ENCODE measurements at regions not wholly inside any gene's neighbourhood (a gene's known extent, or its start where the extent isn't known, plus 50 kb on each side); places are given as distances from the start of the nearest gene placed in this dataset.

DNA sequence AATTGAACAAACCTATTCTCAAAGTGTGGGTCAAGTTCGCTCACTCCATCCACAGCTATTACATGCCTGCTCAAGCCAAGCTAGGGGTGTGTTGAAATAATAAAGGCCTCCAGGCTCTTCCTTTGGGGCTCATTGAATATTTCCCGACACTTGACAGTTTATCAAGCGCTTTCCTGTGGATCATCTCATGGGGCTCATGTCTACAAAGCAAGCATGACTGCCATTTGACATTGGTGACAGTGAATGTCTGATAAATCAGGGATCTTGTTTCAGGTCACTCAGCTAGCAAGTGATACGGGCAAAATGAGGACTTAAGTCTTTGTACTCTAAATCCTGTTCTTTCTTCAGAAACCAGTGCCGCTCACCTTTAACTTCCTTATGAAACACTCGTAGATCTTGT is 542.6 kb downstream of the TOX3 start:
- DNase-seq (ENCODE audit: insufficient read length, low spot score) (no peak), FAIRE-seq (no peak)
- TF ChIP-seq, protein P1, sequence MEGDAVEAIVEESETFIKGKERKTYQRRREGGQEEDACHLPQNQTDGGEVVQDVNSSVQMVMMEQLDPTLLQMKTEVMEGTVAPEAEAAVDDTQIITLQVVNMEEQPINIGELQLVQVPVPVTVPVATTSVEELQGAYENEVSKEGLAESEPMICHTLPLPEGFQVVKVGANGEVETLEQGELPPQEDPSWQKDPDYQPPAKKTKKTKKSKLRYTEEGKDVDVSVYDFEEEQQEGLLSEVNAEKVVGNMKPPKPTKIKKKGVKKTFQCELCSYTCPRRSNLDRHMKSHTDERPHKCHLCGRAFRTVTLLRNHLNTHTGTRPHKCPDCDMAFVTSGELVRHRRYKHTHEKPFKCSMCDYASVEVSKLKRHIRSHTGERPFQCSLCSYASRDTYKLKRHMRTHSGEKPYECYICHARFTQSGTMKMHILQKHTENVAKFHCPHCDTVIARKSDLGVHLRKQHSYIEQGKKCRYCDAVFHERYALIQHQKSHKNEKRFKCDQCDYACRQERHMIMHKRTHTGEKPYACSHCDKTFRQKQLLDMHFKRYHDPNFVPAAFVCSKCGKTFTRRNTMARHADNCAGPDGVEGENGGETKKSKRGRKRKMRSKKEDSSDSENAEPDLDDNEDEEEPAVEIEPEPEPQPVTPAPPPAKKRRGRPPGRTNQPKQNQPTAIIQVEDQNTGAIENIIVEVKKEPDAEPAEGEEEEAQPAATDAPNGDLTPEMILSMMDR (IDR thresholded peaks at IDR 0.05; ENCODE audit: insufficient read depth, missing control alignments): no peak

DNA sequence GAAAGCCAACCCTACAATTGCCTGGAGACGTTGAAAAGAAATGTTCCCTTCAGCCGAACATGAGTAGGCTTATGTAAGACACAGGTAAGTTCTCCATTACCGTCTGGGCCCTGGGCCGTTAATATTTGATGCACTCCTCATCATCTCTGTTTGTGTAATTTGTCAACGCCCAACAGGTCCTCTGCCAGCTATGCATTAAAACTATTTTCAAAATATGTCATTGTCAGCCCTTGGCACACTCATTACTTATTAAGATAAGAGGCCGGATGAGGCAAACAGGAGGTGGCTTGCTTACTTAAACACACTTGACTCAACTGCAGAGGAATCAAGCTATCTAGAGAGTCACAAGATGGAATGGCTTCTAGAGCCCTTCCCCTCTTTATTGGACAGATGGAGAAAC is 544.9 kb downstream of the TOX3 start:
- FAIRE-seq: no peak
- DNase-seq (ENCODE audit: insufficient read length, low spot score): no peak
- TF ChIP-seq, protein P1 (IDR thresholded peaks at IDR 0.05; ENCODE audit: insufficient read depth, missing control alignments): no peak

DNA sequence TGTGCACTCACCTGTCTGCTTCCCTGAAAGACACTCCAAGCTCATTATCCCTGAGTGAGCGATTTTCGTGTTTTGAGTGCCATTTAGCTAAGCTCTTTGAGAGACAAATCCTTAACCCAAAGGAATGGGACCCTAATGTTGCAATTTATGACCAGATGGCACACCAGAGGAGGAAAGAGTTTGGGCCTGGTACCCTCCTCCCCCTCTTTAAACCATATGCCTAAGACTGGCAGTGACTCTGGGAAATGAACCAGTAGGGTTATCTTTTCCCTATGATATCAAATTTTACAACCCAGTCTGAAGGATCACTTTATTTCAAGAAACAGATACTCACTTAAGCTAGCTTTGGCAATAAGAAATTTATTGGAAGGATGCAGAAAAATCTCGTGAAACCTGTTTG is 550.4 kb downstream of the TOX3 start:
- DNase-seq (ENCODE audit: insufficient read length, low spot score) (no peak), FAIRE-seq (no peak)
- TF ChIP-seq, protein P1 (IDR thresholded peaks at IDR 0.05; ENCODE audit: insufficient read depth, missing control alignments): no peak

DNA sequence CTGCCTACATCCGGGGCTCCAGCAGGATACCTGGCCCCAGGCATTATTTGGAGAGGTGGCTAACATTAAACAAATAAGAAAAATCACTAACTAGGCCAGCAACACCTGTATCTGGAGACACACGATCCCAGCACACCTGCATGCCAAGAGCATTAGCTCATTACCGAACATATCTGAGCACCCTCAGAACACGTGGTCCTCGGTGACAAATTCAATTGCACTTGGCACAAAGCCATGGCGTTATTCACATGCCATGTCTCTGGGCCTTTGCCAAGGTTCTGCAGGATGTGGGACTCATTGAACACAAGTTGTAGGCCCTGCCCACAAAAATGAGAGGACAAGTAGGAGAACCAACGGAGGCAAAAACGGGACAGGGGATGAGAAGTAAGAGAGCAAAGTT is 552.3 kb downstream of the TOX3 start:
- DNase-seq (ENCODE audit: insufficient read length, low spot score): no peak
- no peak for FAIRE-seq
- TF ChIP-seq, protein P1 (IDR thresholded peaks at IDR 0.05; ENCODE audit: insufficient read depth, missing control alignments): no peak

DNA sequence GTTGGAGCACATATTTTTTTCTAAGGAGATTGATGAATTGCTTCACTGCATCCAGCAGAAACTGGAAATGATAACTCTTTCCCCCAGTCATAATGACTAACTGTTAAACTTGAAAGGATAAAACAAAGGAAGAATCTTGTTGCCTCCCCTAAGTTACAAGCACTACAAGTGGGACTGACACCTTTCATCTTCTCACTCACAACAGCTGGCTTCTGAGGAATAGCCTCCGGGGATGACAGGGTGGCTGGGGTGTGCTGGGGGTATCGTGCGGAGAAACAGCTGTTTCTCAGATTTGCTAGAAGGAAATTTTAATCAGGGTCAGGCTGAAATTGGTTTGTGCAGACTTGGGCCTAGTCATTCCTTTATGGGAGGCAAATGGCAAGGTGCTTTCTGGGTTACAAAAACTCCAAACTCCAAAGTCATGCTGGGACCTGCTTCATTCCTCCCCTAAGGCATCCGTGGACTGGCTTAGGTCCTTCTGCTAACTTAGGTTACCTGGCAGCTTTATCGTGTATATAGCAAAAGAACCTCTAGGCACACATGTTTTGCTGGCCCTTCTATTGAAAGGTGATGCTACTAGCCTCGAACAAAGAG is 557.2 kb downstream of the TOX3 start:
- FAIRE-seq (no peak), DNase-seq (ENCODE audit: insufficient read length, low spot score) (no peak)
- TF ChIP-seq, protein P1 (IDR thresholded peaks at IDR 0.05; ENCODE audit: insufficient read depth, missing control alignments): no peak

DNA sequence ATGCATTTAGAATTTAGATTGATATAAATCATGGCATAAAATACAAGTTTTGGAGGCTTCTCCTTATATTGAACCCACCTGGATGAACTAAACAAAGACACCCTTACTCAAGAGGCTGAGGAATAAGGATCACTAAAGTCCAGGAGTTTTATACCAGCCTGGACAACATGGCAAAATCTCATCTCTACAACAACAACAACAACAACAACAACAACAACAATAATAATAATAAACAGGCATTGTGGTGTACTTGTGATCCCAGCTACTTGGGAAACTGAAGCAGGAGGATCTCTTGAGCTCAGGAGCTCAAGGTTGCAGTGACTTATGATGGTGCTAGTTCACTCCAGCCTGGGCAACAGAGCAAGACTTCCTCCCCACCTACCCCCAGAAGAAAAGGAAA is 558.0 kb downstream of the TOX3 start:
- TF ChIP-seq, protein P1 (IDR thresholded peaks at IDR 0.05; ENCODE audit: insufficient read depth, missing control alignments): no peak
- no peak for FAIRE-seq

DNA sequence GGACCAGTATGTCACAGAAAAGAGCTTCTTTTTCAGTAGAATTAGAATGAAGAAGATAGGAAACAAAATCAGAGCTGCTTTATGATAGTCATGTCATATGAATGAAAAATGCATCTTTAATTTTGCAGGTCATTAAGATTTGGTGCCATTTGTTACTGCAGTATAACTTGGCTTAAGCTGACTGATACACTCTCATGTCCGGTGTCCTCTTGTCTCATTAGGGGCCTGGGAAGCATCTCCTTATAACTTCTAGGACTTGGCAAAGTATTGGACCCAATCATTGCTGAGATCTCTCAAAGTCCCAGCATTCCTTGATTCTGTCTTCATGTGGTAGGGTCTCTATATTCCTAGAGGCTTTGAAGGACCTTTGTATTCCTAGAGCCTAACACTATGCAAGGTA is 559.4 kb downstream of the TOX3 start:
- FAIRE-seq: no peak
- TF ChIP-seq, protein P1 (IDR thresholded peaks at IDR 0.05; ENCODE audit: insufficient read depth, missing control alignments): no peak

More for the DNA sequence above, 558.0 kb downstream of the TOX3 start:
- no peak for DNase-seq (ENCODE audit: insufficient read length, low spot score)

More for the DNA sequence above, 559.4 kb downstream of the TOX3 start:
- DNase-seq (ENCODE audit: insufficient read length, low spot score): no peak
